T47D (cell line): ENCODE measurements at regions not wholly inside any gene's neighbourhood (a gene's known extent, or its start where the extent isn't known, plus 50 kb on each side); places are given as distances from the start of the nearest gene placed in this dataset.

Source experiments
- DNase-seq, 2 experiments: peaks; one replicate each; pipeline versions ENCODE4 v3.0.0 to v3.0.0-alpha.2; 2011 to 2012; ENCODE audit warnings: low read depth in 1 of 2, low spot score in 1 of 2
- JUND ChIP-seq: IDR thresholded peaks from 2 replicates; pipeline ENCODE4 v1.6.1; 2012; ENCODE audit warnings: low read depth
- in situ Hi-C: cut with HindIII; loops from 2 replicates; pipeline ENCODE4 v1.10.0; 2016; ENCODE audit warnings: low sequenced_read_pairs, low pct_unique_long_range_greater_than_20kb

DNA sequence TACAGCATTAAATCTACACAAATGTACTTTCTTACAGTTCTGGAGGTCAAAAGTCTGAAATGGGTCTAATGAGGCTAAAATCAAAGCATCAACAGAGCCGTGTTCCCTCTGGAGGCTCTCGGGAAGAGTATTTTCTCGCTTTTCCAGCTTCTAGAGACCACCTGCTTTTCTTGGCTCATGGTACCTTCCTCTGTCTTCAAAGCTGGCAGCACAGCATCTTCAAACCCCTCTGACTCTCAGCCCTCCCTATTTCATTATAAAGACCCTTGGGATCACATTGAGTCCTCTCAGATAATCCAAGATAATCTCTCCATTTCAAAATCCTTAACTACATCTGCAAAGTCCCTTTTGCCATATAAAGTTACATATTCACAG is 117.8 kb upstream of the NCK2 start:
- in situ Hi-C loops: no loop called here
- DNase-seq: no peak
- TF ChIP-seq JUND: no peak

DNA sequence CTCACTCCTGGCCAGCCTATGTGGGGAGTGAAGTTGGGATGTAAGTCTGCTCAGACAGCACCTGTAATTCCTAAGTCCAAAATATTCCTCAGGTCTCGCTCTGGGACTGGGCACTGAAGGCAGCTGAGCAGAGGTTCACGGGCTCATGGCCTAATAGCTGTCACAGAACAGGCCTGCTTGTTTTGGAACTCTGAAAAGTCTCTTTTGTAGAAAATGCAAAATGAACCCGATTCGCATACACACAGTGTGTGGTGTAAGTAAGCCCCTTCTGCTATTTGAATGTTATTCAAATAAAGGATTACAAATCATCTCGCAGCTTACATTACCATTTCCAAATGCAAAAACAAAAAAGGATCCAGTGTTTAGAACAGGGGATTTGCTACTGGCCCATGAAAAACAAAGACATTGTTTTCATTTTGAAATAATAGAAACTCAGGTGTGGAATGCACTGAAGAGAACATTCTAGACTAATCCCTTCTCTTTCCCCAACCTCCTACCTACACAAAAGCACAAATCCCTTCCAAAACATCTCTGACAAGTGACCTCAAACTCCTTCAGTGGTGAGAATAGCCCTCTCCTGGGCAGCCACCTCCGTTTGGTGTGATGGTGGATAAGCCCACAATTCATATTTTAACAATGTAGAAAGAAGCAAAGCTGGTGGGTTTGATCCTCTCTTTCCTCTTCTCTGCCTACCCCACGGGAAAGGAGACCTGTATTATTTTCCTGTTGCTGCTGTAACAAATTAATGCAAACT is 118.3 kb upstream of the NCK2 start:
- TF ChIP-seq JUND: no peak
- no peak for DNase-seq
- in situ Hi-C loops: no loop called here

DNA sequence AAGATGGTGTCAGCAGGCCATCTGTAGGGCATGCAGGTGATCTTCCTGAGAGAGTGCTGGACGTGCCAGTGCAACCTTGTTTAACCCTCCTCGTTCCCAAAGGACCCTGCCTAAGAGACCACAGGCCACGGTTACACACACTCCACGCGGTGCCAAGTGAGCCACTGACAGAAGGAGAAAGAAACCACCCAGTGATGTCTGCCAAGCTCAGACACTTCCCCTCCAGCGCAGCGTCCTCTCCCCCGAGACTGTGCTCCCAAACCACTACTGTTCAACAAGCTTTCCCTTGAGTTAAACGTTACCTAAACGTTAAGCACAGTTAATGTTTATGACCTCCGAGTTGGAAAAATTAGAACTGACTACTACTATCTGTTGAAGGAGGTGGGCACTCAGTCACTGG is 119.1 kb upstream of the NCK2 start:
- in situ Hi-C loops: no loop called here
- no peak for DNase-seq
- no peak for TF ChIP-seq JUND

DNA sequence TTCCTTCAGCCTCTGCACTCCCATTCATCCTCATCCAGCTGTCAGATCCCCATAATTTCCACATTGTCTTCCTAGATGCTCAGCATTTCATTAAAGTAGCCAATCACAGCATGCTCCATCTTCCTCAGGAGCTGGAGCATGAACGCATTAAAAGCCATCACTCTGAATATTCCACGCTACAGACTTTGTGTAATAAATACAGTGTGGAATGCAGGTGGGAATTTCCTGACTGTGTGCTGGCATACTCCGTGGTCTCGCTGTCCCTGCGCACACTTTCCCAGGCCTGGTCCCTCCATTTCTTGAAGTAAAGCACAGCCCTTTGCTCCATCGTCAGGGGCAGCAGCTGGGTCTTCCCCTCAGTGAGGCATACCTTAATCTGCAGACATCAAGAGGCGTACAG is 123.7 kb upstream of the NCK2 start:
- in situ Hi-C loops: no loop called here
- TF ChIP-seq JUND: no peak
- no peak for DNase-seq

DNA sequence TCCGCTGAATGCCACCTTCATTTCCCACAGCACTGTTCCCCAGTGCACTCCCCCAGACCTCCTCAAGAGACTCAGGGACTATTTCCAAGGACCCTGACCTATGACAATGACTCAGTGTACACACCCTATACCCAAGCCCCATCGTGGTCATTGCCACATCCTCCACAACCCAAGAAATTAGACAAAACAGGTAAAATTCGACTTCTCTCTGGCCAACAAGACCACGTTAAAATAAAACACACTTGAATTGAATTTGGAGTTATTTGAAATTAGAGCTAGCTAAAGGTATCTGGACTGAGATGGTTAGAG is 126.4 kb upstream of the NCK2 start:
- TF ChIP-seq JUND: no peak
- in situ Hi-C loops: no loop called here
- no peak for DNase-seq

DNA sequence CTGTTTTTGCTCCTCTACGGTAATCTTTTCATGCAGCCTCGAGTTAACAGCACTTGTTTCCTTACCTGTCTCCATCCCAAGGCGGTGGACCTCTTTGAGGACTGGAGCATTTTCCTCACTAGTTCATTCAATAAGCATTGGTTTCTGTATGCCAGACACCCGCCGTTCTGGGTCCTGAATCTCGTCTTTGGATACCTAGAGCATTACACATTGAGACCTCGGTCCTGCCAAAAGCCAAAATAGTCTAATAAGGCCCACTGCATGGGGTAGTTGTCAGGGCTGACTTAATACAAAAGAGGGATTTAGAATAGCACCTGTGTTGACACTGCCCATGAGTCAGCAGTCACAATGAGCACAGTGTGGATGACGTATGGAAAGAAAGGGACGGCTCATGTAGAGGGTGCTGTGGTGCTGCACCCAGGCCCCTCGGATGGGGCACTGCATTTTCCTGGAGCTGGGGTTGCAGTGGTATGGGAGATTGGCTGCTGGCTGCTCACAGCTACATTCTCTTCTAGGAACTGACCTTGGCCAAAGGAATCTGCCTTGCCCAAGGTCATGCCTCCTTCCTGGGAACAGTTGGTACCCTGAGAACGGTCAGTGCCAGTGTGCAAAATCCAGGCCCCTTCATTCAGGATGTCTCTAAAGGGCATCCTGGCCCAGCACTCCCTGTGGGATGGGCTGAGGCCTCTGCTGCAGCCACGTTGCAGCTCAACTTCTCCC is 126.9 kb upstream of the NCK2 start:
- in situ Hi-C loops: no loop called here
- peak in 1 of 2 experiments; percentile 39 for DNase-seq
- no peak for TF ChIP-seq JUND

DNA sequence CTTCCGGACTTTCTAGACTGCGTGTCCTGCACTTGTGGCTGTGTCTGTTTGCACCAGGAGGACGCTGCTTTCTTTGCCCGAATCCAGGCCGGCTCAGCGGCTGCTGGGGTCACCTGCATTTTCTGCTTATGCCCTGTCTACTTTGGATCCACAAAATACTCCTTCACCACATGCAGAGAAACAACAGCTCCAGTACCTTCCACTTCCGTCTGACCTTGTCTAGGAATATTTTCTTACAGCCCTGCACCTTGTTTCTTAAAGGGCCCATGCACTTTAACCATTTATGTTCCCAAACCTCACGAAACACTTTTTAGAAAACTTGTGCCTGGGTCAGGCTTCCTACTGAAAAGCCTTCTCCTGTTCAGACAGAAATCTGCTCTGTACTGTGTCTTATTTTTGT is 129.4 kb upstream of the NCK2 start:
- peak in 1 of 2 experiments; percentile 24 for DNase-seq
- in situ Hi-C loops: no loop called here
- TF ChIP-seq JUND: no peak

DNA sequence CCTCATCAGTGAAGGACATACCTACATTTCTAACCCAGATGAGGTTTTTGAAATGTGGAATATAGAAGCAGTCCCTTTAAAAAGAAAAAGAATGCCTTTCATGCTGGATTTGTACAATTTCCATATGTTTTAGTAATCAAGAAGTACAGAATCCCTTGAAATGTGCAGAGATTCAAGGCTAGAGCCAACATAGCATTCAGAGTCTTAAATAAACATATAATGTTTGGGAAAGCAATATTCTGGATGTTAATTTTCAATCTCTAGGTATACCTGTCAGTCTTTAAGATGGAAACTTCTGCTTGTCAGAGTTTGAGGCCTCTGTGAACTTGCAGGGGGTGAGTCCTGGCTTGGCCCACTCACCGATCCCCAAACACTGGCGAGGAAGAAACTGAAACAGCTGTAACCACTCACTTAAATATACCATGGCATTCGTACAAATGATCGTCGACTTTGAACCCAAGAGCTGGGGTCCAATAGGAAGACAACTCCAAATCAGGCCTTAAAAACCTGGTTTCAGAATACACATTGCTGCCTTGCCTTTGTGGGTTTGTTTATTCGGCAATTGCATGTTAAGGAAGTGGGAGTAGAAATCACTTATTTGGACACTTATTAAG is 132.8 kb upstream of the NCK2 start:
- DNase-seq: no peak
- no peak for TF ChIP-seq JUND
- in situ Hi-C loops: no loop called here

DNA sequence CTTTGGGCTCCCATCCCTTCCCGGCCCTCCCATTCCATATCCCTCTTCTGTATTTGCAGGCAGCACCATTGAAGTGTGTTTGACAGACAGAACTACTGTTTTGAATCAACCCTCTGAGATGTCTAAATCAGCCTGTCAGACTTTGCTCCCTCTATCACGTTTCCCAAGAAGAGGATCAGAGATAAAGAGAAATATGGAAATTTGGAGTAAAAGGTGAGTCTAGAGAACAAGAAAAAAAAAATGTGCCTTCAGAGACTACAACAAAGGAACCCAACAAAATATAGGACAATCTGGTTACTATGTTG is 133.4 kb upstream of the NCK2 start:
- DNase-seq: no peak
- no peak for TF ChIP-seq JUND
- in situ Hi-C loops: no loop called here

DNA sequence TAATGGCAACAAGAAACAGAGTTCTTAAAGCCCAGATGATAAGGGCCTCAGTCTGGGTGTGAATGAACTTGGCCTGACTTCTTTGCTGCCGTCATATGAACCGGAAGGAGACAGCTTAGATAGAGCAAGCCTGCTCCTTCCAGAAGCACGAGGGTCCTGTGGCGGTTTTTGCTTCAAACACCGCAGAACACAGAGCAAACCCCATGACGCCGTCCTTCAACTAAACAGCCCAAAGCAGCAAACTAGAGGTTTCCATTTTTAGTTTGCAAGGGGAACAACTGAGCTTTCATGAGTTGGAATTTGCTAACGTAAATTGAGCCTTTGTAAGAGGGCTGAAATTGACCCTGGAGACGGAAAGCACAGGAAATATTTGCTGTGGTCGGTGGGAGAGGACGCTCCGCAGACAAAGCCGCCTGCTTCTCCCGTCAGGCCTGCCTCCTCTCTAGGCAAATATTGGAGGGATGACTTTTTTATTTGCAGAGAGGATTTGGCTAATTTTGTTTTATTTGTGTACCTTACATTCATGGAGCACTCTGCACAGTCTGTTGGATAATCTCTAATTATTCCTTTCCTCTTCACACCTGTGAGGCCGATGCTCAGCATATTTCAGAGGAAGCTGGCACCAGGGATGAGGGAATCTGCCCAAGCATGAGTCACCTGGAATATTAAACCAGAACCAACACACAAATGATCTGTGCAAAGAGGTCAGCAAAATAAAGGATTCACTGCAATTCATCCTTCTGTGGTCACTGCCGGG is 134.0 kb upstream of the NCK2 start:
- in situ Hi-C loops: no loop called here
- no peak for TF ChIP-seq JUND
- DNase-seq: no peak

DNA sequence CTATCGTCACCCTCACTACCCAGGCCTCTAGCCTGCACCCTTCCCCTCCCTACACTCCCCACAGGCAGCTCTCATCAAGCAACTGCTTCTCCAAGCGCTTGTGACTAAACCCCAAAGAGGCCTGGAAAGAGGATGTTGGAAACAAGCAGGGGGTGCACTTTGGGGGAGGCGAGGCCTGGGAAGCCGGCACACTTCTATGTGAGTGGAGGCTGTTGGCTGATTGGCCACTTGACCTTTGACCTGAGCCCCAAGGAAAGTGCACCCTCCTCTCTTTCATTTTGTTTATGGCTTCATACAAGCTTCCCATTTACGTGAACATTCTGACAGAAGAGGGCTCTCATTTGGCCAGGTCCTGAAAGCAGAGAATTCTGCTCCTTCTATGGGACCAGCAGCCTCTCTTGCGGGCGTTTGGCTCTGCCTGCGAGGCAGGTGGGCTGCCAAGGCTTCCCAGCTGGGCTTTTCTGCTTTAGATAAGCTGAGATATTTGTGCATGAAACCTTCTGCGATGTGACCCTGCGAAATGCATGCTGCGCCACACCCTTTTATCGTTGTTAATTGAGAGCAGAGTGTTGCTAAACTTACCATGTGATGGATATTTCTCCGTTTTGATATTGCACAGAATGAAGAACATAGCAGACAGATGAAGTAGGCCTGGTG is 134.8 kb upstream of the NCK2 start:
- TF ChIP-seq JUND: no peak
- no peak for DNase-seq
- in situ Hi-C loops: no loop called here

DNA sequence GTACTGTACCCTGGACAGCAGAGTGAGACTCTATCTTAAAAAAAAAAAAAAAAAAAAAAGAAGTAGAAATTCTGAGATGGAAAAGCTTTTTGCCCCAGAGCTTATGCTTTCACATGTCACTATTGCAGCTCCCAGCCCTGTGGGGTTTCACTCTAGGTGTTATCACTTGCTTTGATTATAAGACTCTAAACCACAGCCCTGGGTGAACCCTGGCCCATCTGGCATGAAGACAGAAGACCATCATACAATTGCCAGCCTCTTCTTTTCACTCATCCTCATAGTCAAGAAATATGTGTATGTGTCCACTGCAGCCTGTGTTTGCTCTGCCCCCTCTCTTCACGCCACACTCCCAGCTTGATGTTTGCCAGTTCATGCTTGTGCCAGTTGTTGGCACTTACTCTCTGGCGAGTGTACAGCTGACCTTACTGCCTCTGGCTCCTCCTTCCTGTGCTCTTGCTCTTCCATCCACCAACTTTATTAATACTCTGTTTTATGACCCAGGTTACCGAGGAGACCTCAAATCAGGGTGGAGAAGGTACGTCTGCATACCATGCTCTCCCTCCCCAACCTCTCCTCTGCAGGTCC is 136.7 kb upstream of the NCK2 start:
- in situ Hi-C loops: no loop called here
- no peak for DNase-seq
- no peak for TF ChIP-seq JUND
